GM18519 (cell line): ENCODE measurements at regions not wholly inside any gene's neighbourhood (a gene's known extent, or its start where the extent isn't known, plus 50 kb on each side); places are given as distances from the start of the nearest gene placed in this dataset.
"Not testable (repeated sequence)": the region's sequence is repeated elsewhere in the genome, so short reads cannot be mapped to it uniquely, and the experiment has no call there.

Experiments used
- ATAC-seq: cut with Tn5 transposase; IDR thresholded peaks from one replicate; pipeline ENCODE4 v1.9.1; 2021; ENCODE audit warnings: mild to moderate bottlenecking, moderate library complexity; ENCODE audit not compliant: unreplicated experiment, low FRiP score

DNA sequence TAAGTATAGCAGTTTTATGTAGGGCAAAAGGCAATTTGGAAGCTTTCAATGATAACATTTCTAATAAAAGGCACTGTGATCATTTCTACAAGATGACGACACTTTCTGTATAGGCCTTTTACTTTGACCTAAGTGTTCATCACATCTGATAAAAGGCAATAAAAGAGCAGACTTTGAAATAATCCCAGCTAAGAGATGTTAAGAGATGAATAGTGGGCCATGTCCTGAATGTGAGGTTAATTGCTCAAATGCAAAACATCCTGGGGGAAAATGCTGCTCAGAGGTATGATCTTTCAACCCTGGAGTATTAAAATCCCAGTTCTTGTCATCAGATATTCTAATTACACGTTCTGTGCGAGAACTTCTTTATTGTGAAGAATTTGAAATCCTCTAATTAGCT, 677.6 kb downstream of the SOCS6 start:
- ATAC-seq: no peak

GRCh38 chr18:70961939-70962338, 673.1 kb downstream of the SOCS6 start:
- no peak for ATAC-seq

GRCh38 chr18:70956554-70956953, 667.7 kb downstream of the SOCS6 start:
- ATAC-seq: no peak

- ATAC-seq: no peak
These were observed 647.3 kb downstream of the SOCS6 start for GRCh38 chr18:70936160-70936559.

- no peak for ATAC-seq
These were observed 643.3 kb downstream of the SOCS6 start for GRCh38 chr18:70931942-70932814.

- no peak for ATAC-seq
These were observed 632.1 kb downstream of the SOCS6 start for GRCh38 chr18:70920840-70921374.

- ATAC-seq: no peak
These were observed 618.8 kb downstream of the SOCS6 start for GRCh38 chr18:70907673-70908072.

DNA sequence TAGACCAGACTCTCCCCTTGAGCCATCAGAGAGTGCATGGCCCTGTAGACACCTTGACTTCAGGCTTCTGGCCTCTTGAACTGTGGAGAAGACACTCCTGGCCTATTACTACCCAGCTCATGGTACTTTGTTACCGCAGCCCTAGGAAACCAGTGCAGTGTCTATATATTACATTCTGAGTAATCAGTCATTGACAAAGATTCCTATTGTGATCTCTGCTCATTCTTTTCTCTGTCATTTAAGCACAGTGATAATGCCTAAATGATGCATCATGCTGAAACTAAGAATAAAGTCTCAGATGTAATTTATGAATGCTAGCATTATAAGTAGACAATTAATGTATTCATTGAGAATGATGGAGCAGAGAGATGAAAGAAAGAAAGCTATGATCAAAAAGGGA, 603.5 kb downstream of the SOCS6 start:
- ATAC-seq: no peak

- no peak for ATAC-seq
These were observed 581.4 kb downstream of the SOCS6 start for GRCh38 chr18:70870292-70870691.

- no peak for ATAC-seq
These were observed 559.5 kb downstream of the SOCS6 start for GRCh38 chr18:70848329-70848728.

GRCh38 chr18:70840649-70841048, 551.8 kb downstream of the SOCS6 start:
- no peak for ATAC-seq

DNA sequence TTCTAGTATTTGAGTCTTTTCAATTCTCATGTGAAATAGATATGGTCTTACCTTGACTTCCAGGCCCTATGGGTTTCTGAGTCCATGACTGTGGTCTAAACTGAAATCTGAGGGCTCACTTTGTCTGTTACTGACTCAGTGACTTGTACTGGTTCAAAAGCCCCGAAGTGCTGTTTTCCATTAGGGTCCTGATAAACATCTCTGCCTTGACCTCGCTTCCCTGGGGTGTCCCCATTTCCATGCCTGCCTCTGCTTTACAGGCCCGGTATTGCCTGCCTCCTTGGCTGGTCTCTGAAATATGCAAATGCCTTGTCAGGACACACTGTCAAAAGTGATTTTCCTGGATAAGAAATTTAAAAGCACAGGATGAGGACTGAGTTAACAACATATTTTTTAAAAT, 538.8 kb downstream of the SOCS6 start:
- ATAC-seq: no peak

GRCh38 chr18:70826571-70826970, 537.7 kb downstream of the SOCS6 start:
- ATAC-seq: no peak

DNA sequence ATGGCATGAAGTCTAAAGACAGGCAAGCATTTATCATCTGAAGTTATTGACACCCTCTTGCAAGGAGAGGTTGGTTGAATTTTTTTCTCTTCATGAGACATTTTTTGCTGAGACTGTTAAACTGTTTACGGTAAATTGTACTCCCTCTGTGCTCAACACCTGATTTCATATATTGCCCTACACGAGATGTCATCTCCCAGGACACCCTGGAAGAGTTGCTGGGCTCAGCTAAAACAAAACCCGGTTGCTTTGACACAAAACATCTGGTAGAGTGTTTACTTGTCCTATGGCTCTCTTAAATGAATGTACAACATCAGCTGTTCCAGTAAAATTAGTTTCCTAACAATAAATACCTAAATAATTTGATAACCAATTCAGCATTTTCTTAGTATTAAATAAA, 533.8 kb downstream of the SOCS6 start:
- ATAC-seq: no peak

GRCh38 chr18:70822117-70822516, 533.3 kb downstream of the SOCS6 start:
- no peak for ATAC-seq

DNA sequence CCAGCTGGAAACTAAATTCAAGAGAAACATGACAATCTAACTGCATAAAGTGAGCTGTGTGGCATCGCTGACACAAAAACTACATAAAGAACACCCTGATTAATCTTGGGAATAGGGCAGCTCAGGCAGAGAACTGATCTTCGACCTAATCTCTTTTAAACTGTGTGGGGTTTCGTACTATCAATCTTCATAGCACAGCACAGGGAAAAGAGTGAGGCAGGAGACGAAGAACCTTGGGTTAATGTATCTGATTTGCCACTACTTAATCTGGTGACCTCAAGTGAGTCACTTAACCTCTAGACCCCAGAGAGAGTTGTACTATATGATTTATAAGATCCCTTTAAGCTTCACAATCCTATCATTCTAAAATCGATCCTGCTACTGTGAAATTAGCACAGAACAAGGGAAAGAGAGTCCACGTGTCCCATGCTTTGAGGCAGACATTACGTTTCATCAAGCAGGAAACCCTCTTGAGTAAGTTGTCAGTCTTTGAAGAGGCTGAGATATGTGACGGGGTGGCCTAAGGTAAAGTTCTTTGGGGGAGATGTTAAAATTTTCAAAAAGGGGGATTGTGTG, 519.7 kb downstream of the SOCS6 start:
- no peak for ATAC-seq

DNA sequence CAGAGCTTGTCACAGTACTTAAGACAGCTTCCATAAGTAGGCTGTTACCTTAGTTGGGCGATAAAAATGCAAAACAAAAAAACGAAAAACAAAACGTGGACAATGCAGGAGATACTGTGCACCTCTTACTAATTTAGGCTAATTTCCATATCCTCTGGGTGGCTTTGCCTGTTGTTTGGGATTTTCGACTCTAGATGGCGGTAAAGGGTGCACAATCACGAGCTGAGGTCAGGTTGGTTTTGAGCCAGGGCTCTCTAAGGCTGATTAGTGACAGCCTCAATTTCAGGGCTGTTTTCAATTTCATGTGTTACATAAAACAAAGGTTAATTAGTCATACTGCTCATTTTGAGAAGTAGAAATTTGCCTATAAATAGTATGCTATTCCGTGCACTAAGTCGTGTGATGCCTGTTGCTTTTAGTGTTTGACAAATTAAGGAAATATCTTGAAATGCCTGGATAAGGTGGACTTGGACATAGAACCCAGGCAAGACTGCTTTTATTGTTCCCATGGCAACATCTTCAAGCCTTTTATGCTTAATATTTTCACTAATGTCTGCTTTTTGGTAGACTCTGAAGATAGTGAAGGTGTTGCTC, 493.1 kb downstream of the SOCS6 start:
- peak; percentile 97 for ATAC-seq

DNA sequence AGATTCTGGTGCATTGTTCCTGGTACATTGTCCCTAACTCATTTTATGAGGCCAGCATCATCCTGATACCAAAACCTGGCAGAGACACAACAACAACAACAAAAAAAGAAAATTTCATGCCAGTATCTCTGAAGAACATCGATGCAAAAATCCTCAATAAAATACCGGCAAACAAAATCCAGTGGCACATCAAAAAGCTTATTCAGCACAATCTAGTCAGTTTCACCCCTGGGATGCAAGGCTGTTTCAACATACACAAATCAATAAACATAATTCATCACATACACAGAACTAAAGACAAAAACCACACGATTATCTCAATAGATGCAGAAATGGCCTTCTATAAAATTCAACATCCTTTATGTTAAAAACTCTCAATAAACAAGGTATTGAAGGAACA, 477.4 kb downstream of the SOCS6 start:
- not testable (repeated sequence) for ATAC-seq

DNA sequence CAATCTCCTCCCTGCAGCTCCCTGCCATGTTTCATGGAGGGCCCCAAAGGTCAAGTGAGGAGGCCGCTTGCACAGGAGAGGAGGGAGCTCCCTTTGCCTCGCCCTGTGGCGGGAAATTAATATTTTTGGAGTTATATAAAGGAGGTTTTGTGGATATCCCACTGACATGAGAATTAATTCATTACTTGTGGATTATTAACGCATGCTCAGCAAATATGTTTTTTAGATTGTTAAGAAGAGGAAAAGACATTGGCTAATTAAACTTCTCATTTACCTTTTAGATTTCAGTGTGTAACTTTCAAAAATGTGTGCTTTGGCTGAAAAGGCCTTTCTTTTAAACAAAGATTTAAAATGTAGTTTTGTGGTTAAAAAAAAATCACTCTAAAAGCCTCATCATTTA, 474.0 kb downstream of the SOCS6 start:
- no peak for ATAC-seq

DNA sequence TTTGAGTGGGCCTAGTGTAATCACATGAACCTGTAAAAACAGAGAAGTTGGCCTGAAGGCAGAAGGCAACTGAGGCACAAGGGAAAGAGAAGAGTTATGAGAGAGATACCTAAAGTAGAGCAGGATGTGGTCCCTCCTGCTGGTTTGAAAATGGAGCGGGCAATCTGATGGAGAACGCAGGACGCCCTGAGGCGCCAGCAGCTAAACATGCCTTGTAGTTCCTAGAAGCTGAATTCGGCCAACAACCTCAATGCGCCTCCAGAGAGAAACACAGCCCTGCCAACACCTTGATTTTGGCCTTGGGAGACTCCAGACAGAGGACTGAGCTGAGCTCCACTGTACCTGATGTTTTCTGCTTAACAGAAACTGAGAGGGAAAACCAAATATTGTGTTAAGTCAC, 469.9 kb downstream of the SOCS6 start:
- ATAC-seq: no peak

- ATAC-seq: no peak
These were observed 465.6 kb downstream of the SOCS6 start for GRCh38 chr18:70754486-70754885.

DNA sequence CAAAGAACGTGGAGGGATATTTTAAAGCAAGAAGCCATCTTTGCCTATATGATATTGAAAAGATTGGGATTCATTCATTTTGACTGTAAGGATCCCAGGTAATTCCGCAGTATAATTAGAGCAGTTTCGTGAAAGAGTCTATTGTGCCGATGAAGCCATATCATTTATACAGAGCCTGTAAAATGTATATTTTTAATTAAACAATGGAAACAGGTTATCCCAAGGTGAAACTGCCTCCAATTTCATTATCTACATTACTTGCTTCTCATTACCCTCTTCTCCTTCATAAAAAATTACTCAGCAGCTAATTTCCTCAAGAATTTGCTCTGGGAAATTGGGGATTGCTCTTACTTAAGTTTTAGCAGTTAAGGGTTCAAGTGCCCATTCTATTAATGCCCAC, 444.1 kb downstream of the SOCS6 start:
- no peak for ATAC-seq
